ENCODE measurements at regions not wholly inside any gene's neighbourhood (a gene's known extent, or its start where the extent isn't known, plus 50 kb on each side); places are given as distances from the start of the nearest gene placed in this dataset.

- TF ChIP-seq, protein P1, sequence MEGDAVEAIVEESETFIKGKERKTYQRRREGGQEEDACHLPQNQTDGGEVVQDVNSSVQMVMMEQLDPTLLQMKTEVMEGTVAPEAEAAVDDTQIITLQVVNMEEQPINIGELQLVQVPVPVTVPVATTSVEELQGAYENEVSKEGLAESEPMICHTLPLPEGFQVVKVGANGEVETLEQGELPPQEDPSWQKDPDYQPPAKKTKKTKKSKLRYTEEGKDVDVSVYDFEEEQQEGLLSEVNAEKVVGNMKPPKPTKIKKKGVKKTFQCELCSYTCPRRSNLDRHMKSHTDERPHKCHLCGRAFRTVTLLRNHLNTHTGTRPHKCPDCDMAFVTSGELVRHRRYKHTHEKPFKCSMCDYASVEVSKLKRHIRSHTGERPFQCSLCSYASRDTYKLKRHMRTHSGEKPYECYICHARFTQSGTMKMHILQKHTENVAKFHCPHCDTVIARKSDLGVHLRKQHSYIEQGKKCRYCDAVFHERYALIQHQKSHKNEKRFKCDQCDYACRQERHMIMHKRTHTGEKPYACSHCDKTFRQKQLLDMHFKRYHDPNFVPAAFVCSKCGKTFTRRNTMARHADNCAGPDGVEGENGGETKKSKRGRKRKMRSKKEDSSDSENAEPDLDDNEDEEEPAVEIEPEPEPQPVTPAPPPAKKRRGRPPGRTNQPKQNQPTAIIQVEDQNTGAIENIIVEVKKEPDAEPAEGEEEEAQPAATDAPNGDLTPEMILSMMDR (conservative IDR thresholded peaks at IDR 0.05), result no peak
- no peak for TF ChIP-seq EZH2 (IDR thresholded peaks at IDR 0.05; ENCODE audit: low read depth)
Measured at GRCh38 chr3:13176445-13176844, 103.2 kb upstream of the IQSEC1 start.
